ENCODE measurements at regions not wholly inside any gene's neighbourhood (a gene's known extent, or its start where the extent isn't known, plus 50 kb on each side); places are given as distances from the start of the nearest gene placed in this dataset.

DNA sequence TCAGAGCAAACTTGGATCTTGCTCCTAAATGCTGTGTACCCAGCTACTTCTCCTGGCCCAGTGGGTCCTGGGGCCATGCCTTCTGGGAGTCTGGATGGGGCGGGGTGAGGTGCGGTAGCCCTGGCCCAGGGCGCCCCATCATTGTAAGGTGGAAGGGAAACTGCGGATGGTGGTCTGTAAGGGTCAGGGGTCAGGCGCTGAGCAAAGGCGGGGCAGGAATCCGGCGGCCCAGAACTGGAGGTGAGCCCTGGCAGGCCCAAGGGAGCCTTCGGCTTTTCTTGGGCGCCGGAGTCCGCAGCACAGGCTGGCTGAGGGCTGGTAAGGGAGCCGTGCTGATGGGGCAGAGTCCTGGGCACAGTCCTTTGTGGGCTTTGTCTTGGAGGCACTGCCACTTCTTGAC lies 66.5 kb upstream of the CTBP2 start:
- no peak for DNase-seq (ENCODE audit: low read depth, low spot score)
- H3K9me2 ChIP-seq (ENCODE audit: insufficient read depth): no peaks in the 10 kb centered on the region
- no peak overlapping the region for H2AFZ ChIP-seq (ENCODE audit: low read depth, low read length, poor library complexity, severe bottlenecking)
- no peak for ATAC-seq
- no peaks in the 10 kb centered on the region for H3K9me3 ChIP-seq (ENCODE audit: control insufficient read depth in 1 of 2, insufficient read depth in 1 of 2, low read depth in 1 of 2, low read length in 2 of 2)
- intact Hi-C loops (cut with micrococcal nuclease): no loop called here
- ChIA-PET CTCF (no interaction called here), RAD21 (ENCODE audit: low non-redundant PET in 1 of 2, low total read pairs in 2 of 2, uncharacterized antibody in 2 of 2, unreplicated experiment in 2 of 2) (no interaction called here), POLR2A (no interaction called here)
- H3K27ac ChIP-seq (ENCODE audit: low read depth, low read length): no peak overlapping the region
- no peak for TF ChIP-seq RAD21 (IDR thresholded peaks at IDR 0.05; ENCODE audit: low read depth)
- no peak for TF ChIP-seq JUND (IDR thresholded peaks at IDR 0.05)
- no peak for TF ChIP-seq EZH2 (IDR thresholded peaks at IDR 0.05)
- no peak for TF ChIP-seq CBX3 (IDR thresholded peaks at IDR 0.05; ENCODE audit: low read depth)
- TF ChIP-seq, protein P1, sequence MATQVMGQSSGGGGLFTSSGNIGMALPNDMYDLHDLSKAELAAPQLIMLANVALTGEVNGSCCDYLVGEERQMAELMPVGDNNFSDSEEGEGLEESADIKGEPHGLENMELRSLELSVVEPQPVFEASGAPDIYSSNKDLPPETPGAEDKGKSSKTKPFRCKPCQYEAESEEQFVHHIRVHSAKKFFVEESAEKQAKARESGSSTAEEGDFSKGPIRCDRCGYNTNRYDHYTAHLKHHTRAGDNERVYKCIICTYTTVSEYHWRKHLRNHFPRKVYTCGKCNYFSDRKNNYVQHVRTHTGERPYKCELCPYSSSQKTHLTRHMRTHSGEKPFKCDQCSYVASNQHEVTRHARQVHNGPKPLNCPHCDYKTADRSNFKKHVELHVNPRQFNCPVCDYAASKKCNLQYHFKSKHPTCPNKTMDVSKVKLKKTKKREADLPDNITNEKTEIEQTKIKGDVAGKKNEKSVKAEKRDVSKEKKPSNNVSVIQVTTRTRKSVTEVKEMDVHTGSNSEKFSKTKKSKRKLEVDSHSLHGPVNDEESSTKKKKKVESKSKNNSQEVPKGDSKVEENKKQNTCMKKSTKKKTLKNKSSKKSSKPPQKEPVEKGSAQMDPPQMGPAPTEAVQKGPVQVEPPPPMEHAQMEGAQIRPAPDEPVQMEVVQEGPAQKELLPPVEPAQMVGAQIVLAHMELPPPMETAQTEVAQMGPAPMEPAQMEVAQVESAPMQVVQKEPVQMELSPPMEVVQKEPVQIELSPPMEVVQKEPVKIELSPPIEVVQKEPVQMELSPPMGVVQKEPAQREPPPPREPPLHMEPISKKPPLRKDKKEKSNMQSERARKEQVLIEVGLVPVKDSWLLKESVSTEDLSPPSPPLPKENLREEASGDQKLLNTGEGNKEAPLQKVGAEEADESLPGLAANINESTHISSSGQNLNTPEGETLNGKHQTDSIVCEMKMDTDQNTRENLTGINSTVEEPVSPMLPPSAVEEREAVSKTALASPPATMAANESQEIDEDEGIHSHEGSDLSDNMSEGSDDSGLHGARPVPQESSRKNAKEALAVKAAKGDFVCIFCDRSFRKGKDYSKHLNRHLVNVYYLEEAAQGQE (IDR thresholded peaks at IDR 0.05; ENCODE audit: low read depth): no peak
- TF ChIP-seq YY1 (IDR thresholded peaks at IDR 0.05; ENCODE audit: extremely low read depth, insufficient replicate concordance, low read depth, low read length): no peak
- TF ChIP-seq FOSL1 (IDR thresholded peaks at IDR 0.05; ENCODE audit: low read depth): no peak
- TF ChIP-seq ZBTB33 (IDR thresholded peaks at IDR 0.05; ENCODE audit: extremely low read depth, insufficient replicate concordance, low read length): no peak
- no peak for TF ChIP-seq ATF3 (IDR thresholded peaks at IDR 0.05)
- TF ChIP-seq TCF7L2 (IDR thresholded peaks at IDR 0.05; ENCODE audit: borderline replicate concordance, extremely low read depth, insufficient read depth, insufficient read length): no peak
- no peak for TF ChIP-seq ZFX (IDR thresholded peaks at IDR 0.05)
- TF ChIP-seq POLR2A (IDR thresholded peaks at IDR 0.05; ENCODE audit: borderline replicate concordance, extremely low read depth, insufficient read depth, insufficient read length): no peak
- TF ChIP-seq CEBPB (IDR thresholded peaks at IDR 0.05; ENCODE audit: low read depth): no peak
- TF ChIP-seq, protein P2, sequence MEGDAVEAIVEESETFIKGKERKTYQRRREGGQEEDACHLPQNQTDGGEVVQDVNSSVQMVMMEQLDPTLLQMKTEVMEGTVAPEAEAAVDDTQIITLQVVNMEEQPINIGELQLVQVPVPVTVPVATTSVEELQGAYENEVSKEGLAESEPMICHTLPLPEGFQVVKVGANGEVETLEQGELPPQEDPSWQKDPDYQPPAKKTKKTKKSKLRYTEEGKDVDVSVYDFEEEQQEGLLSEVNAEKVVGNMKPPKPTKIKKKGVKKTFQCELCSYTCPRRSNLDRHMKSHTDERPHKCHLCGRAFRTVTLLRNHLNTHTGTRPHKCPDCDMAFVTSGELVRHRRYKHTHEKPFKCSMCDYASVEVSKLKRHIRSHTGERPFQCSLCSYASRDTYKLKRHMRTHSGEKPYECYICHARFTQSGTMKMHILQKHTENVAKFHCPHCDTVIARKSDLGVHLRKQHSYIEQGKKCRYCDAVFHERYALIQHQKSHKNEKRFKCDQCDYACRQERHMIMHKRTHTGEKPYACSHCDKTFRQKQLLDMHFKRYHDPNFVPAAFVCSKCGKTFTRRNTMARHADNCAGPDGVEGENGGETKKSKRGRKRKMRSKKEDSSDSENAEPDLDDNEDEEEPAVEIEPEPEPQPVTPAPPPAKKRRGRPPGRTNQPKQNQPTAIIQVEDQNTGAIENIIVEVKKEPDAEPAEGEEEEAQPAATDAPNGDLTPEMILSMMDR (IDR thresholded peaks at IDR 0.05 in 2 of 3, conservative IDR thresholded peaks at IDR 0.05 in 1 of 3; ENCODE audit: borderline replicate concordance in 1 of 3, insufficient read depth in 1 of 3, low read depth in 2 of 3, low read length in 2 of 3): no peak
- no peak overlapping the region for H3K4me2 ChIP-seq (ENCODE audit: low read length)
- peaks cover 10 to 19% of the 10 kb centered on the region in 2 experiments for H3K4me1 ChIP-seq (ENCODE audit: control insufficient read depth in 1 of 2, insufficient read depth in 2 of 2, low read length in 2 of 2)
- H3K79me2 ChIP-seq (ENCODE audit: insufficient read depth, low read length): no peaks in the 10 kb centered on the region
- no peak overlapping the region for H3K9ac ChIP-seq (ENCODE audit: low read length)
- no TSS peak for BruUV-seq (replicated peaks)
- H3K36me3 ChIP-seq (ENCODE audit: control insufficient read depth in 1 of 2, insufficient read depth in 2 of 2, low read length in 2 of 2): no peaks in the 10 kb centered on the region
- no peaks in the 10 kb centered on the region for H4K20me1 ChIP-seq (ENCODE audit: insufficient read depth)
- H3K27me3 ChIP-seq (ENCODE audit: insufficient read depth, low read length): 0 out of 2 replicates have a peak, but pooled peaks cover 3% of the 10 kb centered on the region
- no peak overlapping the region for H3K4me3 ChIP-seq (replicated peaks in 1 of 2; ENCODE audit: low read depth in 1 of 2, low read length in 2 of 2)

All from HCT116 (cell line).